Right hindlimb (tissue), 1 donor: ENCODE measurements at regions not wholly inside any gene's neighbourhood (a gene's known extent, or its start where the extent isn't known, plus 50 kb on each side); places are given as distances from the start of the nearest gene placed in this dataset.

Experiments used
- DNase-seq: peaks from one replicate; pipeline ENCODE4 v3.0.0-alpha.2; 2018

GRCh38 chr7:35384761-35385700 is 131.1 kb upstream of the TBX20 start:
- no peak for DNase-seq

- no peak for DNase-seq
Measured at GRCh38 chr7:35380739-35381224, 126.9 kb upstream of the TBX20 start.

- DNase-seq = no peak
Measured at GRCh38 chr7:35379481-35379880, 125.6 kb upstream of the TBX20 start.

GRCh38 chr7:35375516-35375915 is 121.6 kb upstream of the TBX20 start:
- no peak for DNase-seq

GRCh38 chr7:35374858-35375257 is 121.0 kb upstream of the TBX20 start:
- no peak for DNase-seq

- no peak for DNase-seq
Measured at GRCh38 chr7:35371221-35371620, 117.3 kb upstream of the TBX20 start.

- DNase-seq = no peak
Measured at GRCh38 chr7:35370687-35371086, 116.8 kb upstream of the TBX20 start.

- DNase-seq = no peak
Measured at GRCh38 chr7:35366167-35367155, 112.6 kb upstream of the TBX20 start.

- DNase-seq = no peak
Measured at GRCh38 chr7:35365523-35365922, 111.6 kb upstream of the TBX20 start.

- DNase-seq = no peak
Measured at GRCh38 chr7:35362341-35362740, 108.4 kb upstream of the TBX20 start.

- DNase-seq = no peak
Measured at GRCh38 chr7:35359423-35359822, 105.5 kb upstream of the TBX20 start.

- DNase-seq = no peak
Measured at GRCh38 chr7:35356495-35356894, 102.6 kb upstream of the TBX20 start.

- DNase-seq = no peak
Measured at GRCh38 chr7:35355911-35356310, 102.0 kb upstream of the TBX20 start.

- no peak for DNase-seq
Measured at GRCh38 chr7:35355199-35355598, 101.3 kb upstream of the TBX20 start.

GRCh38 chr7:35353481-35353880 is 99.6 kb upstream of the TBX20 start:
- no peak for DNase-seq

- no peak for DNase-seq
Measured at GRCh38 chr7:35351466-35351865, 97.6 kb upstream of the TBX20 start.

GRCh38 chr7:35348611-35349400 is 94.9 kb upstream of the TBX20 start:
- DNase-seq = no peak

- DNase-seq = no peak
Measured at GRCh38 chr7:35342786-35343185, 88.9 kb upstream of the TBX20 start.

GRCh38 chr7:35339811-35340210 is 85.9 kb upstream of the TBX20 start:
- DNase-seq = no peak

GRCh38 chr7:35336444-35336843 is 82.5 kb upstream of the TBX20 start:
- no peak for DNase-seq

- DNase-seq = no peak
Measured at GRCh38 chr7:35334506-35334905, 80.6 kb upstream of the TBX20 start.

- DNase-seq = no peak
Measured at GRCh38 chr7:35333265-35333664, 79.4 kb upstream of the TBX20 start.
